Medulla oblongata (tissue), 1 donor: ENCODE measurements at regions not wholly inside any gene's neighbourhood (a gene's known extent, or its start where the extent isn't known, plus 50 kb on each side); places are given as distances from the start of the nearest gene placed in this dataset.
A peak's percentile ranks its signal among the peaks of the same experiment; 100 is the strongest.

Experiments used
- DNase-seq: peaks from one replicate; pipeline ENCODE4 v3.0.0-alpha.2; 2015; ENCODE audit errors: extremely low spot score

- no peak for DNase-seq
Observed at GRCh38 chr1:169012416-169012815, 94.1 kb upstream of the ATP1B1 start.

GRCh38 chr1:169013821-169014220, 92.7 kb upstream of the ATP1B1 start:
- DNase-seq = no peak

- no peak for DNase-seq
Observed at GRCh38 chr1:169015464-169015863, 91.0 kb upstream of the ATP1B1 start.

GRCh38 chr1:169018751-169019150, 87.7 kb upstream of the ATP1B1 start:
- no peak for DNase-seq

GRCh38 chr1:169019419-169020058, 87.0 kb upstream of the ATP1B1 start:
- DNase-seq = no peak

GRCh38 chr1:169020684-169021083, 85.8 kb upstream of the ATP1B1 start:
- DNase-seq = no peak

GRCh38 chr1:169022648-169023047, 83.8 kb upstream of the ATP1B1 start:
- no peak for DNase-seq

- no peak for DNase-seq
Observed at GRCh38 chr1:169024255-169024654, 82.2 kb upstream of the ATP1B1 start.

- no peak for DNase-seq
Observed at GRCh38 chr1:169024800-169025271, 81.7 kb upstream of the ATP1B1 start.

GRCh38 chr1:169025412-169025811, 81.1 kb upstream of the ATP1B1 start:
- no peak for DNase-seq

GRCh38 chr1:169027607-169028320, 78.7 kb upstream of the ATP1B1 start:
- no peak for DNase-seq

- DNase-seq = no peak
Observed at GRCh38 chr1:169031566-169032224, 74.8 kb upstream of the ATP1B1 start.

- peak; percentile 77 for DNase-seq
Observed at GRCh38 chr1:169041366-169041765, 65.1 kb upstream of the ATP1B1 start.

GRCh38 chr1:169042377-169042776, 64.1 kb upstream of the ATP1B1 start:
- no peak for DNase-seq

- no peak for DNase-seq
Observed at GRCh38 chr1:169043823-169044222, 62.7 kb upstream of the ATP1B1 start.

- DNase-seq = peak; percentile 70
Observed at GRCh38 chr1:169044296-169044695, 62.2 kb upstream of the ATP1B1 start.

GRCh38 chr1:169044971-169045370, 61.5 kb upstream of the ATP1B1 start:
- no peak for DNase-seq

- no peak for DNase-seq
Observed at GRCh38 chr1:169046671-169047070, 59.8 kb upstream of the ATP1B1 start.

GRCh38 chr1:169047074-169047473, 59.4 kb upstream of the ATP1B1 start:
- DNase-seq = no peak

- DNase-seq = no peak
Observed at GRCh38 chr1:169048043-169048442, 58.4 kb upstream of the ATP1B1 start.

- no peak for DNase-seq
Observed at GRCh38 chr1:169049258-169049938, 57.1 kb upstream of the ATP1B1 start.

- DNase-seq = no peak
Observed at GRCh38 chr1:169051171-169051570, 55.3 kb upstream of the ATP1B1 start.
